ENCODE measurements at regions not wholly inside any gene's neighbourhood (a gene's known extent, or its start where the extent isn't known, plus 50 kb on each side); places are given as distances from the start of the nearest gene placed in this dataset.
A peak's percentile ranks its signal among the peaks of the same experiment; 100 is the strongest.

- WGBS, 3 donors = 78 to 89% (median 80%) methylated on average over 4 of the region's 4 CpGs
- Histone ChIP-seq H3K9me3 (ENCODE audit: control insufficient read depth in 2 of 2, insufficient read depth in 1 of 2, low read depth in 1 of 2, low read length in 1 of 2) (peaks cover 0 to 4% of the 10 kb centered on the region in 2 donors), H3K27ac (ENCODE audit: low read depth in 1 of 3, low read length in 2 of 3) (peak overlapping the region; percentile 61 to 84 (median 72)), H3K4me3 (ENCODE audit: low read depth in 1 of 3, low read length in 3 of 3) (no peak overlapping the region), H3K27me3 (ENCODE audit: control insufficient read depth in 3 of 3, insufficient read depth in 3 of 3, low read length in 3 of 3) (no peaks in the 10 kb centered on the region), H3K4me1 (ENCODE audit: control insufficient read depth in 3 of 3, insufficient read depth in 2 of 3, low read depth in 1 of 3, low read length in 2 of 3) (peaks cover 6 to 21% (median 7%) of the 10 kb centered on the region in 3 donors), H3K36me3 (ENCODE audit: control insufficient read depth in 3 of 3, insufficient read depth in 2 of 3, low read depth in 1 of 3, low read length in 3 of 3) (no peaks in the 10 kb centered on the region)
- DNase-seq (peak; percentile 90 to 97), FAIRE-seq (peak; percentile 62)
Measured at GRCh38 chr11:15837901-15838489, 518.4 kb downstream of the SOX6 start.

- no peak overlapping the region for H3K4me3 ChIP-seq (ENCODE audit: low read depth in 1 of 3, low read length in 3 of 3)
- H3K27me3 ChIP-seq (ENCODE audit: control insufficient read depth in 3 of 3, insufficient read depth in 3 of 3, low read length in 3 of 3) = no peaks in the 10 kb centered on the region
- no peak overlapping the region for H3K27ac ChIP-seq (ENCODE audit: low read depth in 1 of 3, low read length in 2 of 3)
- peaks cover 6 to 21% (median 7%) of the 10 kb centered on the region in 3 donors for H3K4me1 ChIP-seq (ENCODE audit: control insufficient read depth in 3 of 3, insufficient read depth in 2 of 3, low read depth in 1 of 3, low read length in 2 of 3)
- WGBS, 3 donors = 68 to 95% (median 75%) methylated on average over 3 of the region's 3 CpGs
- FAIRE-seq (no peak), DNase-seq (no peak)
- H3K9me3 ChIP-seq (ENCODE audit: control insufficient read depth in 2 of 2, insufficient read depth in 1 of 2, low read depth in 1 of 2, low read length in 1 of 2) = peaks cover 0 to 4% of the 10 kb centered on the region in 2 donors
- no peaks in the 10 kb centered on the region for H3K36me3 ChIP-seq (ENCODE audit: control insufficient read depth in 3 of 3, insufficient read depth in 2 of 3, low read depth in 1 of 3, low read length in 3 of 3)
Measured at GRCh38 chr11:15839061-15839460, 517.3 kb downstream of the SOX6 start.

GRCh38 chr11:15840966-15841365 lies 515.4 kb downstream of the SOX6 start:
- no peak for FAIRE-seq
- no peak overlapping the region for H3K27ac ChIP-seq (ENCODE audit: low read depth in 1 of 3, low read length in 2 of 3)
- WGBS, 3 donors = 45 to 79% (median 49%) methylated on average over 2 of the region's 2 CpGs
- DNase-seq = peak in 1 of 2 donors; percentile 41
- no peaks in the 10 kb centered on the region for H3K27me3 ChIP-seq (ENCODE audit: control insufficient read depth in 3 of 3, insufficient read depth in 3 of 3, low read length in 3 of 3)
- H3K4me3 ChIP-seq (ENCODE audit: low read depth in 1 of 3, low read length in 3 of 3) = no peak overlapping the region
- H3K4me1 ChIP-seq (ENCODE audit: control insufficient read depth in 3 of 3, insufficient read depth in 2 of 3, low read depth in 1 of 3, low read length in 2 of 3) = peaks cover 6 to 21% (median 7%) of the 10 kb centered on the region in 3 donors
- peaks cover 0 to 4% of the 10 kb centered on the region in 2 donors for H3K9me3 ChIP-seq (ENCODE audit: control insufficient read depth in 2 of 2, insufficient read depth in 1 of 2, low read depth in 1 of 2, low read length in 1 of 2)
- no peaks in the 10 kb centered on the region for H3K36me3 ChIP-seq (ENCODE audit: control insufficient read depth in 3 of 3, insufficient read depth in 2 of 3, low read depth in 1 of 3, low read length in 3 of 3)

- Histone ChIP-seq H3K4me1 (ENCODE audit: control insufficient read depth in 3 of 3, insufficient read depth in 2 of 3, low read depth in 1 of 3, low read length in 2 of 3) (peaks cover 4 to 17% (median 6%) of the 10 kb centered on the region in 3 donors), H3K36me3 (ENCODE audit: control insufficient read depth in 3 of 3, insufficient read depth in 2 of 3, low read depth in 1 of 3, low read length in 3 of 3) (no peaks in the 10 kb centered on the region), H3K27ac (ENCODE audit: low read depth in 1 of 3, low read length in 2 of 3) (no peak overlapping the region), H3K4me3 (ENCODE audit: low read depth in 1 of 3, low read length in 3 of 3) (no peak overlapping the region), H3K27me3 (ENCODE audit: control insufficient read depth in 3 of 3, insufficient read depth in 3 of 3, low read length in 3 of 3) (no peaks in the 10 kb centered on the region), H3K9me3 (ENCODE audit: control insufficient read depth in 2 of 2, insufficient read depth in 1 of 2, low read depth in 1 of 2, low read length in 1 of 2) (peaks cover 0 to 4% of the 10 kb centered on the region in 2 donors)
- DNase-seq = peak; percentile 41 to 56
- no peak for FAIRE-seq
- 48 to 60% (median 54%) methylated on average over 6 of the region's 6 CpGs for WGBS, 3 donors
Measured at GRCh38 chr11:15841931-15842740, 514.2 kb downstream of the SOX6 start.

GRCh38 chr11:15843309-15843872 lies 513.0 kb downstream of the SOX6 start:
- DNase-seq = no peak
- Histone ChIP-seq H3K36me3 (ENCODE audit: control insufficient read depth in 3 of 3, insufficient read depth in 2 of 3, low read depth in 1 of 3, low read length in 3 of 3) (no peaks in the 10 kb centered on the region), H3K27ac (ENCODE audit: low read depth in 1 of 3, low read length in 2 of 3) (no peak overlapping the region), H3K4me1 (ENCODE audit: control insufficient read depth in 3 of 3, insufficient read depth in 2 of 3, low read depth in 1 of 3, low read length in 2 of 3) (peaks cover 0 to 7% (median 1%) of the 10 kb centered on the region in 3 donors), H3K27me3 (ENCODE audit: control insufficient read depth in 3 of 3, insufficient read depth in 3 of 3, low read length in 3 of 3) (no peaks in the 10 kb centered on the region), H3K4me3 (ENCODE audit: low read depth in 1 of 3, low read length in 3 of 3) (no peak overlapping the region), H3K9me3 (ENCODE audit: control insufficient read depth in 2 of 2, insufficient read depth in 1 of 2, low read depth in 1 of 2, low read length in 1 of 2) (peaks cover 0 to 1% of the 10 kb centered on the region in 2 donors)
- no peak for FAIRE-seq
- 49 to 67% (median 57%) methylated on average over 10 of the region's 10 CpGs for WGBS, 3 donors

- H3K36me3 ChIP-seq (ENCODE audit: control insufficient read depth in 3 of 3, insufficient read depth in 2 of 3, low read depth in 1 of 3, low read length in 3 of 3) = no peaks in the 10 kb centered on the region
- no peak for DNase-seq
- no peaks in the 10 kb centered on the region for H3K27me3 ChIP-seq (ENCODE audit: control insufficient read depth in 3 of 3, insufficient read depth in 3 of 3, low read length in 3 of 3)
- H3K4me1 ChIP-seq (ENCODE audit: control insufficient read depth in 3 of 3, insufficient read depth in 2 of 3, low read depth in 1 of 3, low read length in 2 of 3) = peaks cover 0 to 18% (median 1%) of the 10 kb centered on the region in 3 donors
- no peaks in the 10 kb centered on the region for H3K9me3 ChIP-seq (ENCODE audit: control insufficient read depth in 2 of 2, insufficient read depth in 1 of 2, low read depth in 1 of 2, low read length in 1 of 2)
- FAIRE-seq = no peak
- H3K4me3 ChIP-seq (ENCODE audit: low read depth in 1 of 3, low read length in 3 of 3) = no peak overlapping the region
- H3K27ac ChIP-seq (ENCODE audit: low read depth in 1 of 3, low read length in 2 of 3) = no peak overlapping the region
Measured at GRCh38 chr11:15845261-15845660, 511.1 kb downstream of the SOX6 start.

GRCh38 chr11:15848631-15849168 lies 507.6 kb downstream of the SOX6 start:
- 52 to 67% (median 60%) methylated on average over 2 of the region's 2 CpGs for WGBS, 3 donors

GRCh38 chr11:15849257-15849656 lies 507.1 kb downstream of the SOX6 start:
- 19 to 58% (median 33%) methylated on average over 4 of the region's 4 CpGs for WGBS, 3 donors
- Histone ChIP-seq H3K9me3 (ENCODE audit: control insufficient read depth in 2 of 2, insufficient read depth in 1 of 2, low read depth in 1 of 2, low read length in 1 of 2) (no peaks in the 10 kb centered on the region), H3K4me1 (ENCODE audit: control insufficient read depth in 3 of 3, insufficient read depth in 2 of 3, low read depth in 1 of 3, low read length in 2 of 3) (peaks cover 0 to 18% (median 0%) of the 10 kb centered on the region in 3 donors), H3K27me3 (ENCODE audit: control insufficient read depth in 3 of 3, insufficient read depth in 3 of 3, low read length in 3 of 3) (no peaks in the 10 kb centered on the region), H3K4me3 (ENCODE audit: low read depth in 1 of 3, low read length in 3 of 3) (no peak overlapping the region), H3K36me3 (ENCODE audit: control insufficient read depth in 3 of 3, insufficient read depth in 2 of 3, low read depth in 1 of 3, low read length in 3 of 3) (no peaks in the 10 kb centered on the region), H3K27ac (ENCODE audit: low read depth in 1 of 3, low read length in 2 of 3) (peak overlapping the region in 1 of 3 donors; percentile 41)
- DNase-seq = peak; percentile 62 to 83
- no peak for FAIRE-seq

More at GRCh38 chr11:15848631-15849168, 507.6 kb downstream of the SOX6 start:
- Histone ChIP-seq H3K36me3 (ENCODE audit: control insufficient read depth in 3 of 3, insufficient read depth in 2 of 3, low read depth in 1 of 3, low read length in 3 of 3) (no peaks in the 10 kb centered on the region), H3K4me1 (ENCODE audit: control insufficient read depth in 3 of 3, insufficient read depth in 2 of 3, low read depth in 1 of 3, low read length in 2 of 3) (peaks cover 0 to 18% (median 0%) of the 10 kb centered on the region in 3 donors), H3K27ac (ENCODE audit: low read depth in 1 of 3, low read length in 2 of 3) (peak overlapping the region in 1 of 3 donors; percentile 41), H3K4me3 (ENCODE audit: low read depth in 1 of 3, low read length in 3 of 3) (no peak overlapping the region), H3K9me3 (ENCODE audit: control insufficient read depth in 2 of 2, insufficient read depth in 1 of 2, low read depth in 1 of 2, low read length in 1 of 2) (no peaks in the 10 kb centered on the region), H3K27me3 (ENCODE audit: control insufficient read depth in 3 of 3, insufficient read depth in 3 of 3, low read length in 3 of 3) (no peaks in the 10 kb centered on the region)
- FAIRE-seq = no peak
- peak in 1 of 2 donors; percentile 13 for DNase-seq

Data from small intestine (tissue), 7 donors.